GM18907 (cell line): ENCODE measurements at regions not wholly inside any gene's neighbourhood (a gene's known extent, or its start where the extent isn't known, plus 50 kb on each side); places are given as distances from the start of the nearest gene placed in this dataset.
"Not testable (repeated sequence)": the region's sequence is repeated elsewhere in the genome, so short reads cannot be mapped to it uniquely, and the experiment has no call there.

Source experiments
- ATAC-seq: cut with Tn5 transposase; IDR thresholded peaks from one replicate; pipeline ENCODE4 v1.9.1; 2021; ENCODE audit warnings: mild to moderate bottlenecking, moderate library complexity; ENCODE audit not compliant: unreplicated experiment

DNA sequence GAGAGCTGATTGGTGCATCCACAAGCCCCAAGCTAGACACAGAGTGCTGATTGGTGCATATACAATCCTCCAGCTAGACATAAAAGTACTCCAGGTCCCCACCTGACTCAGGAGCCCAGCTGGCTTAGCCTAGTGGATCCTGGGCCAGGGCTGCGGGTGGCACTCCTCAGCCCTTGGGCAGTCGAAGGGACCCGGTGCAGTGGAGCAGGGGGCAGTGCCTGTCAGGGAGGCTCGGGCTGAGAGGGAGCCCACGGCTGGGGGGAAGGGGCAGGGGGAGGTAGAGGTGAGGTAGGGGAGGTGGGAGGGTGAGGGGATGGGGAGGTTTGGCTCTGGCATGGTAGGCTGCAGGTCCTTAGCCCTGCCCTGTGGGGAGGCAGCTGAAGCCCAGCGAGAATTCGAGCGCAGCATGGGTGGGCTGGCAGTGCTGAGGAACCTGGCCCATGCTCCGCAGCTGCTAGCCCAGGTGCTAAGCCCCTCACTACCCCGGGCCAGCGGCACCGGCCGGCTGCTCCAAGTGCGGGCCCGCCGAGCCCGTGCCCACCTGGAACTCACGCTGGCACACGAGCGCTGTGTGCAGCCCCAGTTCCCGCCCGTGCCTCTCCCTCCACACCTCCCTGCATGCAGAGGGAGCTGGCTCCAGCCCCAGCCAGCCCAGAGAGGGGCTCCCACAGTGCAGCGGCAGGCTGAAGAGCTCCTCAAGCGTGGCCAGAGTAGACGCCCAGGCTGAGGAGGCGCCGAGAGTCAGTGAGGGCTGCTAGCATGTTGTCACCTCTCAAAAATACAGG lies 742.8 kb downstream of the FAM181B start:
- ATAC-seq: no peak

GRCh38 chr11:81989093-81989492 lies 744.6 kb downstream of the FAM181B start:
- ATAC-seq: no peak

DNA sequence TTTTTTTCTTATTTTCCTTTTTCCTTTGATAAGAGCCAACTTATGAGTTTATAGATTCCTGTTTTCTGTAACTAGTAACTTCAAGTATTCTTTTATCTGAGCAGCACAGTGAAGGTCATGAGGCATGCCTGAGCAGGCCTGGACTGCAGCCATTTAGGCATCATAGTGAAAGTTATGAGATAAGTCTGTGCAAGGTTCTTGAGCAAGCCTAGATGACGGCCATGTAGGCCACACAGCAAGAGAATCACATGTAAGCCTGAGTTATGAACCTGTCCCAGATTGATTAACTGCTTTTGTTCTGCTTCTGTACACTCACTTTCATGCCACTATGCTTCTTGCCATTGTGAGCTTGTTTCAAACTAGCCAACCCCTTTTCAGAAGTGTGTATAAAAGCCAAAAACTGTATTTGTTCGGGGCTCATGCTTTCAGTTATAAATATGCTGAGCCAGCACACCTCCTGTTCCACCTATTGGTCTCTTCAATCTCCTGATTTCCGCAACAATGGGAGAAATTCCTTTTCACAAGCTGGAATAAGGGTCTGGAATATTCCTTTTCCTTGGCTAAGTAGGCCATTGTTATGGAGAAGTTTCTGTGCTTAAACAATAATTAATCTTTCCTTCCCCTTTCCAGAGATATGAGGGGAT lies 745.7 kb downstream of the FAM181B start:
- peak; percentile 75 for ATAC-seq

GRCh38 chr11:81986556-81987161 lies 747.0 kb downstream of the FAM181B start:
- ATAC-seq: no peak

GRCh38 chr11:81979448-81979847 lies 754.2 kb downstream of the FAM181B start:
- no peak for ATAC-seq

GRCh38 chr11:81975261-81975900 lies 758.3 kb downstream of the FAM181B start:
- no peak for ATAC-seq

GRCh38 chr11:81970886-81971285 lies 762.8 kb downstream of the FAM181B start:
- ATAC-seq: no peak

DNA sequence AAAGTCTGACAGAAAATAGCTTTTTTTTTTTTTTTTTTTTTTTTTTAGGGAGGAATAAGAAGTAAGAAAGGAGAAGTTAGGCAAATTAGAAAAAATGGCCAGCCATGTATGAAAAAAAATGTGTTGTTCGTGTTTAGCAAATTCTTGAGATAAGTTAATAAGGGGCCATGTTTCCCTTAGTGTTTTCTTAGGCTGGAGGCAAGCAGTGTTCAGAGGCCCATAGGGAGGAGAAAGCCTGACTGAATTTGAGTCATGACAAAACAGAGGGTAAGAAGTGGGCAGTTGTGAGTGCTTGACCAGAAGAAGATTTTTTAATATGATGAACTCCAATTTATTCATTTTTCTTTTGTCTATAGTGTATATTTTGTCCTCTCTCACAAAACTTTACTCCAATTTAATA lies 766.4 kb downstream of the FAM181B start:
- ATAC-seq: no peak

DNA sequence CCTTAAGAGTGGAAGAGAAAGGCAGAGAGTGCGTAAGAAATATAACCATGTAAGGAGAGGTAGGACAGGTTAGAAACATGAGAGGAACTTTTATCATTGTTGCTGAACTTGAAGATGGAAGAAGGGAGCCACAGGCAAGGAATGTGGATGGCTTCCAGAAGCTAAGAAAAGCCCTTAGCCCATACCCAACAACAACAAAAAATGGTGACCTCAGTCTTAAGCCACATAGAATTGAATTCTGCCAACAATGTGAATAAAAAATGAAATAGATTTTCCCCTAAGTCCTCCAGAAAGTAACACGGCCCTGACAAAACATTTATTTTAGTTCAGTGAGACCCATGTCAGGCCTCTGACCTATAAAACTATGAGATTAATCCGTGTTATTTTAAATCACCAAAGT lies 767.3 kb downstream of the FAM181B start:
- ATAC-seq: no peak

DNA sequence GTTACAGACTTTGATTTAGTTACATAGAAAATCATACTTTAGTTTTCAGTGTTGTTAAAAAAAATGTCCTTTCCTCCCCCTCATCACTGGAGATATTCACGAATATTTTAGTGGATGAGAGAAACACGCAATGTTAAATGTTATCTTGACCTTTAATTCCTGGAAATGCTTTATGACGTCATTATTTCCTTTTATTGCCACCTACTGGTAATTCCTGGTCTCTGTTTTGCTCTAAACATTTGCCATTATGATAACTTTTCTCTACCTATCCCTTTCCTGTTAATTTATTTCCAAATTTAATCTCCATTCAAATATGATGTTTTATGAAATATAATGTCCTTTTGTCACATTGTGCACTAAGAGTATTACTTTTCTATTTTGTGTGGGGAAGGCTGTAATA lies 770.6 kb downstream of the FAM181B start:
- ATAC-seq: no peak

GRCh38 chr11:81960443-81960842 lies 773.2 kb downstream of the FAM181B start:
- ATAC-seq: no peak

- no peak for ATAC-seq
Measured at GRCh38 chr11:81959341-81959740, 774.3 kb downstream of the FAM181B start.

DNA sequence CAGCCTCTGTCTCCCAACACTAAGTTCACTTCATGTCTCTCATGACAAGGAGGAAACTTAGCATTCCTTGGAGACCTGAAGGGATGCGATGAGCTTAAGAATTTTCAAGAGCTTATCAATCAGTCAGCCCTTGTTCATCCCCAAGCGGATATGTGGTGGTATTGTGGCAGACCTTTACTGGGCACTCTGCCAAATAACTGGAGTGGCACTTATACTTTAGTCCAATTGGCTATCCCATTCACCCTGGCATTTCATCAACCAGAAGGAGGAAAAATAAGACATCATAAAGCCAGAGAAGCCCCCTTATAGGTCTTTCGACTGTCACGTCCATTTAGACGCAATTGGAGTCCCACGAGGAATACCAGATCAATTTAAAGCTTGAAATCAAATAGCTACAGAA lies 779.4 kb downstream of the FAM181B start:
- not testable (repeated sequence) for ATAC-seq

DNA sequence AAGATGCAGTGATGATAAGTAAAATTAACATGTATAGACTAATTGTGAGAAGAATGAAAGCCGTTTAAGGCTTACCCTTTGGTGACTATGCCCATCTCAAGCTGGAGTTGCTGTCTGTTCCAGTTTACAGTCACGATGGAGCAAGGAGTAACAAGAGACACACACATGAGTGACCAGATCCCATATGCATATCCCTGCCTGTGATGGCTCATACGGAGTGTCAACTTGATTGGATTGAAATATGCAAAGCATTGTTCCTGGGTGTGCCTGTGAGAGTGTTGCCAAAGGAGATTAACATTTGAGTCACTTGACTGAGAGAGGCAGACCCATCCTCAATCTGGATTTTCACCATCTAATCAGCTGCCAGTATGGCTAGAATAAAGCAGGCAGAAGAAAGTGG lies 786.8 kb downstream of the FAM181B start:
- ATAC-seq: no peak

- no peak for ATAC-seq
Measured at GRCh38 chr11:81942646-81943045, 791.0 kb downstream of the FAM181B start.

- ATAC-seq: no peak
Measured at GRCh38 chr11:81941998-81942397, 791.7 kb downstream of the FAM181B start.

DNA sequence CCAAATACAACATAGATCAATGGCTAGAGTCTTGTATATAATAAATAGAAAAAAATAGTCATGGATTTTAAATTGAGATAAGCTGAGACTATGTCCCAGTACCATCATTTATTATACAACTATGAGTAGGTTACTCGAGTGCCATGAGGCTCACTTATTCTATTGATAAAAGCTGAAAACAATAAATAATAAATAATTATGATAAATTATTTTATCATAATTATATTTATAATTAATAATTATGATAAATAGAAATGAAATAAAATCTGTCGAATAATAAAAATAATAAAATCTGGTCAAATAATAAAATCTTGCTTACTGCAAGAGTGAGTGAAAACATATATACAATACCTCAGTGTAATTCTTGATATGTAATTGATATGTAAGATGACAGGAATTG lies 801.4 kb downstream of the FAM181B start:
- ATAC-seq: no peak

DNA sequence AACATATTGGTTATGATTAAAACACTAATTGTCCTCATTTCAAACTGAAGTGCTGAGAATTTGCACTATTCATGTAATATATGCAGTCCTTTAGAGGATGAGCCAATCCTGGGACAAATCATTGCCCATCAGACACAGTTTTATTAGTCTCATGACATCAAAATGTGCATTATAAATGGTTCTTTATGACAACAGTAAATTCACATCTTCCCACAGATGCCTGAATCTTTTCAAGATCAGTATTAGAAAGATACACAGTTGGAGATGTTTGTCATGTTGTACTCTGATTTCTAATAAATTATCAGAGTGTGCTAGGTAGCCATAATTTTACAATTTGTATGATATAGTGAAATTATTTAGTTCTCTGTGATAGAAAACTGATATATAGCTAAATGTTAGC lies 813.5 kb downstream of the FAM181B start:
- ATAC-seq: no peak

DNA sequence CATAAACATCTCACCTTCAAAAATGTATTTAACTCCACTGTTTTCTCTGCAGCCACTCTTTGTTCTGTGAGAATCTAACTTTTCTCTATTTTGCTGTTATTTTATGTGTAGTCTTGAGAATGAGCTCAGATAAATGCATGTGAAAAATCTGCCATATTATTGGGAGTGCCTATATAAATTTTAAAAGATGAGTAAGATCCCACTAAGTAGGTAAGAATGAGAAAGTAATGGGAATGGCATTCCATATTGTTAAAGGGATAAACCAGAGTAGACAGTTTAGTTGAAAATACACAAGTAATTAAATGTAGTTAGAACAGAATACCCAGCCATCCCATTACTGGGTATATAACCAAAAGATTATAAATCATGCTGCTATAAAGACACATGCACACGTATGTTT lies 817.2 kb downstream of the FAM181B start:
- ATAC-seq: no peak

DNA sequence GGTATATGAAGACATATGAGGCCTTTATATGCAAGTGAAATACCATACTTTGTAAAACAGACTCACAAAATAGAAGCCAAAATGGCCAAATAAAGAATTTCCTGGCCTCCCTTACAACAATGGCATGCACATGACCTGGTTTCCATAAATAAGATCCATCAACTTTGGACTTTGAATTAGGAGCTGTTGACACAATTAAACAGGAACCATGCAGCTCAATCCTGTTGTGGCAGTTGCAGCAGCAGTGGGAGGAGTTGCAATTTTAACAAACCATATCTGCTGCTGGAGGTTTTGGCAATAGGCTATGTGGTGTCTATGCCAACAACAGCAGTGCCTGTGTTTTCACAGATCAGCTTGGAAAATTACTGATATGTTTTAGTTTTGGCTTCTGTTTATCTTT lies 818.6 kb downstream of the FAM181B start:
- ATAC-seq: no peak

DNA sequence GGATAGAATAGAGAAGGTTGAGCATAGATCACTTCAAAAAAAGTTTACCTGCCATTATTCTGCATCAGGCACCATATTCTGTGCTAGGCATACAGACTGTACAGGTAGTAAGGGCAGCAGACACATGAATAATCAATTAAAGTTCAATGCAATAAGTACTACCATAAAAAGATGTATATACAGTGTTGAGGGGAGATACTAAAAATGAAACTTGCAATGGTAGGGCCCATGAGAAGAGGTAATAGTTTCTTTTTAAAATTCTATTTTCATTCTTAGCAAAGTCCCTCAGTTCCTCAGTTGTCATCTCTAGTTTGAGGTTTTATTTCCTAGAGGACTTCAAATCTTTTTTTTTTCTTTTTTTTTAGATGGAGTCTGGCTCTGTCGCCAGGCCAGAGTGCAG lies 819.9 kb downstream of the FAM181B start:
- ATAC-seq: no peak

DNA sequence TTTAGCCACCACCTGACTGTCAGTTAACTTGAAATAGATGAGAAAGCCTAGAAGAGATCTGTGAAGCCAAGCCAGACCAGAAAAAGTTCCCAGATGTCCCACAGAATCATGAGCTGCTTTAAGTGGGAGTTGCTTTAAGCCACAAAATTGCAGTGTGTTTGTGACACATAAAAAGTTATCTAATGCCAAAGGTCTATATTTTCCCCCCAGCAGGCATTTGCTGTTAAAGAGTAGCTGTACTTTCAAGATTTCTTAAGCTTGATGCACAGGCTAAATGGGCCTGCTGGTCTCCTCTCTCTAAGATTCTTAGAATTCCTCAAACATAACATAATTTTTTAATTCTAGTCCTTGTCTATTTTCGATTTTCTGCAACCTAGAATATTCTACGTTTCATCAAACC lies 825.7 kb downstream of the FAM181B start:
- no peak for ATAC-seq
